ENCODE measurements at regions not wholly inside any gene's neighbourhood (a gene's known extent, or its start where the extent isn't known, plus 50 kb on each side); places are given as distances from the start of the nearest gene placed in this dataset.
"Not testable (repeated sequence)": the region's sequence is repeated elsewhere in the genome, so short reads cannot be mapped to it uniquely, and the experiment has no call there.

DNA sequence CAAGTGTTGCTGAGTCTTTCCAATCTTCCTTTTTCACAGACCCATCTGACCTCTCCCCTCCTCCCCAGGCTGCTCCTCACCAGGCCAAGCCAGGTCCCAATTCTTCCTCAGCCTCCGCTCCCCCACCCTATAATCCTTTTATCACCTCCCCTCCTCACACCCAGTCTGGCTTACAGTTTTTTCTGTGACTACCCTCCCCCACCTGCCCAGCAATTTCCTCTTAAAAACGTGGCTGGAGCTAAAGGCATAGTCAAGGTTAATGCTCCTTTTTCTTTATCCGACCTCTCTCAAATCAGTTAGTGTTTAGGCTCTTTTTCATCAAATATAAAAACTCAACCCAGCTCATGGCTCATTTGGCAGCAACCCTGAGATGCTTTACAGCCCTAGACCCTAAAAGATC is 270.9 kb downstream of the NUF2 start:
- H3K4me3 ChIP-seq (ENCODE audit: control insufficient read depth in 1 of 7, extremely low read depth in 1 of 7, insufficient read depth in 4 of 7, low read depth in 2 of 7, low read length in 6 of 7); H3K27ac ChIP-seq (ENCODE audit: insufficient read depth in 1 of 2, low read depth in 1 of 2, low read length in 2 of 2, poor library complexity in 1 of 2, severe bottlenecking in 2 of 2); POLR2A ChIA-PET; DNase-seq; H3K27me3 ChIP-seq (replicated peaks in 2 of 5; ENCODE audit: control insufficient read depth in 4 of 5, insufficient read depth in 5 of 5, low read length in 4 of 5); H3K36me3 ChIP-seq (ENCODE audit: control insufficient read depth in 4 of 4, insufficient read depth in 4 of 4, low read length in 3 of 4); CTCF ChIA-PET; H3K9me3 ChIP-seq (ENCODE audit: control extremely low read depth in 1 of 5, control insufficient read depth in 4 of 5, insufficient read depth in 2 of 5, low read depth in 1 of 5, low read length in 4 of 5); H3K4me1 ChIP-seq (ENCODE audit: control extremely low read depth in 1 of 4, control insufficient read depth in 4 of 4, insufficient read depth in 4 of 4, low read length in 3 of 4): not testable (repeated sequence)
- 100% methylated on average over 2 of the region's 3 CpGs for WGBS (ENCODE audit: insufficient coverage)

DNA sequence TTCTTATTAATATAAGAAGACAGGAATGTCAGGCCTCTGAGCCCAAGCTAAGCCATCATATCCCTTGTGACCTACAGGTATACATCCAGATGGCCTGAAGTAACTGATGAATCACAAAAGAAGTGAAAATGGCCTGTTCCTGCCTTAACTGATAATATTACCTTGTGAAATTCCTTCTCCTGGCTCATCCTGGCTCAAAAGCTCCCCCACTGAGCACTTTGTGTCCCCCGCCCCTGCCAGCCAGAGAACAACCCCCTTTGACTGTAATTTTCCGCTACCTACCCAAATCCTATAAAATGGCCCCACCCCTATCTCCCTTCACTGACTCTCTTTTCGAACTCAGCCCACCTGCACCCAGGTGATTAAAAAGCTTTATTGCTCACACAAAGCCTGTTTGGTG is 274.4 kb downstream of the NUF2 start:
- H3K4me1 ChIP-seq (ENCODE audit: control extremely low read depth in 1 of 4, control insufficient read depth in 4 of 4, insufficient read depth in 4 of 4, low read length in 3 of 4); H3K9me3 ChIP-seq (ENCODE audit: control extremely low read depth in 1 of 5, control insufficient read depth in 4 of 5, insufficient read depth in 2 of 5, low read depth in 1 of 5, low read length in 4 of 5); POLR2A ChIA-PET; H3K4me3 ChIP-seq (ENCODE audit: control insufficient read depth in 1 of 7, extremely low read depth in 1 of 7, insufficient read depth in 4 of 7, low read depth in 2 of 7, low read length in 6 of 7); H3K27me3 ChIP-seq (replicated peaks in 2 of 5; ENCODE audit: control insufficient read depth in 4 of 5, insufficient read depth in 5 of 5, low read length in 4 of 5); H3K27ac ChIP-seq (ENCODE audit: insufficient read depth in 1 of 2, low read depth in 1 of 2, low read length in 2 of 2, poor library complexity in 1 of 2, severe bottlenecking in 2 of 2); CTCF ChIA-PET; H3K36me3 ChIP-seq (ENCODE audit: control insufficient read depth in 4 of 4, insufficient read depth in 4 of 4, low read length in 3 of 4); DNase-seq: not testable (repeated sequence)
- no CpG with 5 or more reads among the region's 3 CpGs for WGBS (ENCODE audit: insufficient coverage)

DNA sequence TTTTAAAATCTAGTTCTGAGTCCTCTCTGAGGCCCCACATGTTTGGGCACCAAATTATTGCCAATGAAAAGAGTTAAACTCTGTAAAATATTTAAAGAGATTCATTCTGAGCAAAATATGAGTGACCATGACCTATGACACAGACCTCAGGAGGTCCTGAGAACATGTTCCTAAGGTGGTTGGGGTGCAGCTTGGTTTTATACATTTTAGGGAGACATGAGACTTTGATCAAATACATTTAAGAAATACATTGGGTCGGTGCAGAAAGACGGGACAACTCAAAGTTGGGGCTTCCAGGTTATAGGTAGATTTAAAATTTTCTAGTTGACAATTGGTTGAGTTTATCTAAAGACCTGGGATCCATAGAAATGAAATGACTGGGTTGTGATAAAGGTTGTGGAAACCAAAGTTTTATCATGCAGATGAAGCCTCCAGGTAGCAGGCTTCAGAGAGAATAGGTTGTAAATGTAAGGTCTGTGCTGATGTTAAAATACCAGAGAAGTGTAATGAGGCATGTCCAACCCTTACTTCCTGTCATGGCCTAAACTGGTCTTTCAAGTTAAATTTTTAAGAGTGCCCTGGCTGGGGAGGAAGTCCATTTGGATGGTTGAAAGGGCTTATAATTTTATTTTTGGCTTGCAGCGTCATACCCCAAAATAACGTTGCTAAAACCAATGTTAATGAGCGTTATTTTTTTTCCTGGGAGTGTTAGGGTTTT is 274.9 kb downstream of the NUF2 start:
- Histone ChIP-seq H3K27me3 (replicated peaks in 2 of 5; ENCODE audit: control insufficient read depth in 4 of 5, insufficient read depth in 5 of 5, low read length in 4 of 5) (no peaks in the 10 kb centered on the region), H3K4me1 (ENCODE audit: control extremely low read depth in 1 of 4, control insufficient read depth in 4 of 4, insufficient read depth in 4 of 4, low read length in 3 of 4) (no peaks in the 10 kb centered on the region), H3K36me3 (ENCODE audit: control insufficient read depth in 4 of 4, insufficient read depth in 4 of 4, low read length in 3 of 4) (no peaks in the 10 kb centered on the region), H3K4me3 (ENCODE audit: control insufficient read depth in 1 of 7, extremely low read depth in 1 of 7, insufficient read depth in 4 of 7, low read depth in 2 of 7, low read length in 6 of 7) (no peak overlapping the region), H3K9me3 (ENCODE audit: control extremely low read depth in 1 of 5, control insufficient read depth in 4 of 5, insufficient read depth in 2 of 5, low read depth in 1 of 5, low read length in 4 of 5) (peaks cover 0 to 6% (median 0%) of the 10 kb centered on the region in 5 experiments), H3K27ac (ENCODE audit: insufficient read depth in 1 of 2, low read depth in 1 of 2, low read length in 2 of 2, poor library complexity in 1 of 2, severe bottlenecking in 2 of 2) (no peak overlapping the region)
- WGBS (ENCODE audit: insufficient coverage): 94% methylated on average over 2 of the region's 5 CpGs
- ChIA-PET CTCF (no interaction called here), POLR2A (no interaction called here)
- no peak for DNase-seq

DNA sequence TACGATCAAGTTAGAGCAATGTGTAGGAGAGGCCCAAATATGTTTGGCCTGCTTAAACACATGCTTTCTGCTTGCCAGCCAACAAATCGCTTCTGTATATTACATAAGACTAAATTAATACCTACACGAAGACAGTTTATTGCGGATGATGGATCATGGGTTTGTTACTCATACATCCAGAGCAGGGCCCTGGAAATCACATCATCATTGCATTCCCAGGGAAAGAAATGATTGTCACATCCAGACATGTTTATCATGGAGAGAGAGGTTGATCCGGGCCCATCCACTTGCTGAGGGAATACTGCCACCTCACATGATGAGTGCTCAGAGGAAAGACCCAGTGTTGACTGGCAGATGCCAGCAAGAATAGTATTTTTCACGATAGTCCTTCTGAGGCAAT is 282.6 kb downstream of the NUF2 start:
- Histone ChIP-seq H3K9me3 (ENCODE audit: control extremely low read depth in 1 of 5, control insufficient read depth in 4 of 5, insufficient read depth in 2 of 5, low read depth in 1 of 5, low read length in 4 of 5) (peaks cover 0 to 2% (median 0%) of the 10 kb centered on the region in 5 experiments), H3K4me3 (ENCODE audit: control insufficient read depth in 1 of 7, extremely low read depth in 1 of 7, insufficient read depth in 4 of 7, low read depth in 2 of 7, low read length in 6 of 7) (no peak overlapping the region), H3K4me1 (ENCODE audit: control extremely low read depth in 1 of 4, control insufficient read depth in 4 of 4, insufficient read depth in 4 of 4, low read length in 3 of 4) (no peaks in the 10 kb centered on the region), H3K27me3 (replicated peaks in 2 of 5; ENCODE audit: control insufficient read depth in 4 of 5, insufficient read depth in 5 of 5, low read length in 4 of 5) (peaks cover 0 to 1% (median 0%) of the 10 kb centered on the region in 5 experiments), H3K36me3 (ENCODE audit: control insufficient read depth in 4 of 4, insufficient read depth in 4 of 4, low read length in 3 of 4) (no peaks in the 10 kb centered on the region), H3K27ac (ENCODE audit: insufficient read depth in 1 of 2, low read depth in 1 of 2, low read length in 2 of 2, poor library complexity in 1 of 2, severe bottlenecking in 2 of 2) (no peak overlapping the region)
- DNase-seq: no peak
- ChIA-PET POLR2A (no interaction called here), CTCF (no interaction called here)
- 96% methylated on average over 4 of the region's 6 CpGs for WGBS (ENCODE audit: insufficient coverage)

DNA sequence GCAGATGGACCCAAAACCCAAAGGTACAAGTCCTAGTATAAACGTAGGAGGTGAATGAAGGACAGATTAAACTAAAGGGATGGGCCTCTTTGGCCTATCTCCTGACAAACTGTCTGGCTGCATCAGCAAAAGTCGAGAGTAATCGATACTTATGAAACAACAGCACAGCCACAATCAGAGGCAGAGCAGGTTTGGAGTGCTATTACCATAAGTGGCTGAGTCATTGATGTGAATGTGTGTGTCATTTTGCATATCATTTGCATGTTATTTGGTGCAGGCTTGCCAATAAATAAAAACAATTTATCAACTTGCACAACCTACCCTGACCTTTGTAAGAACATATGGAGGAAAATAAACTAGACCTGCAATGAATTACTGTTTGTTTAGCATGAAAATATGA is 283.1 kb downstream of the NUF2 start:
- POLR2A ChIA-PET: no interaction called here
- H3K27me3 ChIP-seq (replicated peaks in 2 of 5; ENCODE audit: control insufficient read depth in 4 of 5, insufficient read depth in 5 of 5, low read length in 4 of 5): peaks cover 0 to 1% (median 0%) of the 10 kb centered on the region in 5 experiments
- peaks cover 0 to 2% (median 0%) of the 10 kb centered on the region in 5 experiments for H3K9me3 ChIP-seq (ENCODE audit: control extremely low read depth in 1 of 5, control insufficient read depth in 4 of 5, insufficient read depth in 2 of 5, low read depth in 1 of 5, low read length in 4 of 5)
- DNase-seq: no peak
- no peak overlapping the region for H3K27ac ChIP-seq (ENCODE audit: insufficient read depth in 1 of 2, low read depth in 1 of 2, low read length in 2 of 2, poor library complexity in 1 of 2, severe bottlenecking in 2 of 2)
- no peaks in the 10 kb centered on the region for H3K36me3 ChIP-seq (ENCODE audit: control insufficient read depth in 4 of 4, insufficient read depth in 4 of 4, low read length in 3 of 4)
- CTCF ChIA-PET: no interaction called here
- 100% methylated on average over 1 of the region's 3 CpGs for WGBS (ENCODE audit: insufficient coverage)
- H3K4me3 ChIP-seq (ENCODE audit: control insufficient read depth in 1 of 7, extremely low read depth in 1 of 7, insufficient read depth in 4 of 7, low read depth in 2 of 7, low read length in 6 of 7): no peak overlapping the region
- no peaks in the 10 kb centered on the region for H3K4me1 ChIP-seq (ENCODE audit: control extremely low read depth in 1 of 4, control insufficient read depth in 4 of 4, insufficient read depth in 4 of 4, low read length in 3 of 4)

DNA sequence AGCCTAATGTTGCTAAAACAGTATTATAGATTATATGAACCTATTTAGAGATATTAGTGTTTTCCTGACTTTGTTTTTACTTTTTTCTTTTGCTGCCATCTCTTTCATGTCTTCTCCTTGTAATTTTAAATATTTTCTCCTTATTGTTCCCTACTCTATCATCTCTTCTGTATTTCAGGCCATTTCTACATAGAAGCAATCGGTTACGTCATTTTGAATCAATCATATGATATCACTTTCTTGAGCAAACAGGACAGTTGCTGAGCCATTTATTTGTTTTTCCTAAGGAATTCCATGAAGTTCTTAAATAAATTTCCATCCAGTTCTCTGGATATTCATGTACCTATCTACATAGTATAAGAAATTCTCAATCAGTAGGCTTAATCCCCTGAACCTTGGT is 287.2 kb downstream of the NUF2 start:
- Histone ChIP-seq H3K9me3 (ENCODE audit: control extremely low read depth in 1 of 5, control insufficient read depth in 4 of 5, insufficient read depth in 2 of 5, low read depth in 1 of 5, low read length in 4 of 5) (no peaks in the 10 kb centered on the region), H3K27me3 (replicated peaks in 2 of 5; ENCODE audit: control insufficient read depth in 4 of 5, insufficient read depth in 5 of 5, low read length in 4 of 5) (peaks cover 0 to 1% (median 0%) of the 10 kb centered on the region in 5 experiments), H3K4me1 (ENCODE audit: control extremely low read depth in 1 of 4, control insufficient read depth in 4 of 4, insufficient read depth in 4 of 4, low read length in 3 of 4) (no peaks in the 10 kb centered on the region), H3K27ac (ENCODE audit: insufficient read depth in 1 of 2, low read depth in 1 of 2, low read length in 2 of 2, poor library complexity in 1 of 2, severe bottlenecking in 2 of 2) (no peak overlapping the region), H3K36me3 (ENCODE audit: control insufficient read depth in 4 of 4, insufficient read depth in 4 of 4, low read length in 3 of 4) (no peaks in the 10 kb centered on the region), H3K4me3 (ENCODE audit: control insufficient read depth in 1 of 7, extremely low read depth in 1 of 7, insufficient read depth in 4 of 7, low read depth in 2 of 7, low read length in 6 of 7) (no peak overlapping the region)
- DNase-seq: no peak
- ChIA-PET POLR2A (no interaction called here), CTCF (no interaction called here)
- 100% methylated on average over 2 of the region's 2 CpGs for WGBS (ENCODE audit: insufficient coverage)

DNA sequence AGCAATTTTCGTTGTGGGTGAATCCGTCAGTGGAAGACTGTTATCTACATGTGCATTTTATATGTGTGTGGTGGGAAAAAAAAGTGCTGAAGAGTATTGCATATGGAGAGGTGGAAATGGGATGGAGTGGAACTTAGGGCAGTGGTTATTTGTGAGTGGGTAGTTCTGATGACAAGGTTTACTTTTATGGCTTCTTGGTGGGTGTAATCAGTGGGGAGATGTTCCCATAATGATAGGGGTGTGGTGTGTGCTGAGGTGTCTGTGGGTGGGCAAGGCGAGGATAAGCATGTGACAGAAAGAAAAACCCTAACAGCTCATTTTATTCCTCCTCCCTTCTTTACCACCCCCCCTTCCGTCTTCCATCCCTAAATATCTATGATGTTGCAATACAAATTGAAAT is 288.1 kb downstream of the NUF2 start:
- ChIA-PET POLR2A (no interaction called here), CTCF (interaction anchor here (0.6 kb wide), 1 partner anchor 485 kb away, joined by 3 read pairs; no protein-coding TSS in a partner anchor)
- Histone ChIP-seq H3K27ac (ENCODE audit: insufficient read depth in 1 of 2, low read depth in 1 of 2, low read length in 2 of 2, poor library complexity in 1 of 2, severe bottlenecking in 2 of 2) (no peak overlapping the region), H3K4me3 (ENCODE audit: control insufficient read depth in 1 of 7, extremely low read depth in 1 of 7, insufficient read depth in 4 of 7, low read depth in 2 of 7, low read length in 6 of 7) (no peak overlapping the region), H3K36me3 (ENCODE audit: control insufficient read depth in 4 of 4, insufficient read depth in 4 of 4, low read length in 3 of 4) (no peaks in the 10 kb centered on the region), H3K4me1 (ENCODE audit: control extremely low read depth in 1 of 4, control insufficient read depth in 4 of 4, insufficient read depth in 4 of 4, low read length in 3 of 4) (no peaks in the 10 kb centered on the region), H3K27me3 (replicated peaks in 2 of 5; ENCODE audit: control insufficient read depth in 4 of 5, insufficient read depth in 5 of 5, low read length in 4 of 5) (peaks cover 0 to 1% (median 0%) of the 10 kb centered on the region in 5 experiments), H3K9me3 (ENCODE audit: control extremely low read depth in 1 of 5, control insufficient read depth in 4 of 5, insufficient read depth in 2 of 5, low read depth in 1 of 5, low read length in 4 of 5) (no peaks in the 10 kb centered on the region)
- 100% methylated on average over 2 of the region's 4 CpGs for WGBS (ENCODE audit: insufficient coverage)
- DNase-seq: no peak

All from common myeloid progenitor, CD34-positive (primary cell).